GM19328 (cell line): ENCODE measurements at regions not wholly inside any gene's neighbourhood (a gene's known extent, or its start where the extent isn't known, plus 50 kb on each side); places are given as distances from the start of the nearest gene placed in this dataset.

ENCODE experiments used
- ATAC-seq: cut with Tn5 transposase; IDR thresholded peaks from one replicate; pipeline ENCODE4 v1.9.1; 2021; ENCODE audit warnings: mild to moderate bottlenecking, moderate library complexity; ENCODE audit not compliant: unreplicated experiment

GRCh38 chr5:68911840-68912690 is 181.7 kb upstream of the SLC30A5 start:
- ATAC-seq, result no peak

- no peak for ATAC-seq
Observed at GRCh38 chr5:68915079-68915478, 178.7 kb upstream of the SLC30A5 start.

- ATAC-seq, result no peak
Observed at GRCh38 chr5:68918306-68918705, 175.5 kb upstream of the SLC30A5 start.

- ATAC-seq, result no peak
Observed at GRCh38 chr5:68919988-68920490, 173.8 kb upstream of the SLC30A5 start.

GRCh38 chr5:68920888-68921287 is 172.9 kb upstream of the SLC30A5 start:
- ATAC-seq, result no peak

GRCh38 chr5:68922172-68922987 is 171.4 kb upstream of the SLC30A5 start:
- ATAC-seq, result no peak

GRCh38 chr5:68924481-68925145 is 169.2 kb upstream of the SLC30A5 start:
- no peak for ATAC-seq

- no peak for ATAC-seq
Observed at GRCh38 chr5:68928617-68929302, 165.1 kb upstream of the SLC30A5 start.

GRCh38 chr5:68930139-68930538 is 163.7 kb upstream of the SLC30A5 start:
- ATAC-seq, result no peak

- no peak for ATAC-seq
Observed at GRCh38 chr5:68932830-68933434, 160.9 kb upstream of the SLC30A5 start.

- ATAC-seq, result no peak
Observed at GRCh38 chr5:68942169-68942568, 151.6 kb upstream of the SLC30A5 start.

GRCh38 chr5:68946728-68947127 is 147.1 kb upstream of the SLC30A5 start:
- ATAC-seq, result no peak

- ATAC-seq, result no peak
Observed at GRCh38 chr5:68947986-68948385, 145.8 kb upstream of the SLC30A5 start.

GRCh38 chr5:68949256-68949655 is 144.6 kb upstream of the SLC30A5 start:
- no peak for ATAC-seq

- ATAC-seq, result no peak
Observed at GRCh38 chr5:68949711-68950110, 144.1 kb upstream of the SLC30A5 start.

- no peak for ATAC-seq
Observed at GRCh38 chr5:68950125-68950524, 143.7 kb upstream of the SLC30A5 start.

GRCh38 chr5:68950930-68951329 is 142.9 kb upstream of the SLC30A5 start:
- ATAC-seq, result no peak

- ATAC-seq, result no peak
Observed at GRCh38 chr5:68953231-68953874, 140.5 kb upstream of the SLC30A5 start.

- ATAC-seq, result no peak
Observed at GRCh38 chr5:68953875-68954617, 139.8 kb upstream of the SLC30A5 start.
